HG02973 (cell line): ENCODE measurements at regions not wholly inside any gene's neighbourhood (a gene's known extent, or its start where the extent isn't known, plus 50 kb on each side); places are given as distances from the start of the nearest gene placed in this dataset.
"Not testable (repeated sequence)": the region's sequence is repeated elsewhere in the genome, so short reads cannot be mapped to it uniquely, and the experiment has no call there.

Experiments used
- ATAC-seq: cut with Tn5 transposase; IDR thresholded peaks from one replicate; pipeline ENCODE4 v1.9.1; 2021; ENCODE audit warnings: moderate library complexity; ENCODE audit not compliant: unreplicated experiment

DNA sequence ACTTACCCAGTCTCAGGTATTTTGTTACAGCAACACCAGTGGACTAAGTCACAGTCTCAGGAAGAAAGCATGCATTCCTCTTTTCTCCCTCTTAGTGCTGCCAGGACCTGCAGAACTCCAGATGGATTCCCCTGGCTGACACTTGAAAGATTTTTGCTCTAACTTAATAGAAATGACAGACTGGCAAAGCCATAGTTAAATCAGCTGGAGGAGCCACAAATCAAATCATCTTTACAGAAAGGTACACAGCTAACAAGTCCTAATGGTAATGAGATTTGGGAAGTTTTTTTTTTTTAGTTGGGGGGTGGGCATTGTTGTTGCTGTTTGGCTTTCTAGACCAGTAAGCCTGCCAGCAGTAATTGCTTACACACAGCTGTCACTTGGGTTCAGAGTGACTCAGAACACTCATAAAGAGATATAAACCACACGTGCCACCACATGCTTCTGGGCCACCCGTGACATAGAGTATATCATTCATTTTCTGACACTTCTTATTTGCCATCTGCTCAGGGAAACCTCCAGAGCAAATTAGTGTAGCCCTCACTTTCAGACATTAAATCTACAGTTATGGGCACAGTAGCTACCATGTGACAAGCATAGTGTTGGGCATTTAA is 72.4 kb downstream of the FH start:
- ATAC-seq, result no peak

- no peak for ATAC-seq
These were observed 74.7 kb downstream of the FH start for GRCh38 chr1:241444836-241445235.

GRCh38 chr1:241443561-241443960 is 76.0 kb downstream of the FH start:
- ATAC-seq, result no peak

- no peak for ATAC-seq
These were observed 76.9 kb downstream of the FH start for GRCh38 chr1:241442686-241443085.

DNA sequence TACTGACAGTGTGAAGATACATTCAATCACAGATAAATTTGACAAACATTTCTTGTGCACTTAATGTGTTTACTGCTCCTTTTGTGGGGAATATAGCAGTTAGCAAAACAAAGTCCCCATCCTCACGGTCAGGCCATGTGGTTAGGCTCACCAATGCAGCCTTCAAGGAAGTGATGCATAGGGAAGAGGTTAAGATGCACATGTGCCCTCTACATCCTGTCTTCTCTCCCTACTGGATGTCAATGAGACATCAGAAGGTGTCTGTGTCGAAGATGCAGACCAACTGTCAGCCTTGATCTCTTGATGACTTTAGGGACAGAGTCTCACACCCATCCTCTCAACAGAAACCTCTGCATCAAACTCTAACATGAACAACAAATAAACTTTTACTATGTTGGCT is 78.7 kb downstream of the FH start:
- ATAC-seq, result no peak

DNA sequence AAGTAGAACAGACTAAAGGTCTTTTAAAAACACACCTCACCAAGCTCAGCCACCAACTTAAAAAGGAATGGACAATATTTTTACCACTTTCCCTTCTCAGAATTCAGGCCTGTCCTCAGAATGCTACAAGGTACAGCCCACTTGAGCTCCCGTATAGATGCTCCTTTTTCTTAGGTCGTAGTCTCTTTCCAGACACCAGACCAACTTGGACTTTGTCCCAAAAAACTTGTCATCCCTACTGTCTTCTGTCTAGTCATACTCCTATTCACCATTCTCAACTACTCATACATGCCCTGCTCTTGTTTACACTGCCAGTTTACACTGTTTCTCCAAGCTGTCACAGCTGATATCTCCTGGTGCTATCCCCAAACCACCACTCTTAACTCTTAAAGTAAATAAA is 80.9 kb downstream of the FH start:
- not testable (repeated sequence) for ATAC-seq

- no peak for ATAC-seq
These were observed 75.2 kb upstream of the RGS7 start for GRCh38 chr1:241432241-241432640.

DNA sequence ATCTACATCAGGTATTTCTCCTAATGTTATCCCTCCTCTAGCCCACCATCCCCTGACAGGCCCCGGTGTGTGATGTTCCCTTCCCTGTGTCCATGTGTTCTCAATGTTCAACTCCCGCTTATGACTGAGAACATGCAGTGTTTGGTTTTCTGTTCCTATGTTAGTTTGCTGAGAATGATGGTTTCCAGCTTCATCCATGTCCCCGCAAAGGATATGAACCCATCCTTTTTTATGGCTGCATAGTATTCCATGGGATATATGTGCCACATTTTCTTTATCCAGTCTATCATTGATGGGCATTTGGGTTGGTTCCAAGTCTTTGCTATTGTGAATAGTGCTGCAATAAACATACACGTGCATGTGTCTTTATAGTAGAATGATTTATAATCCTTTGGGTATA is 68.1 kb upstream of the RGS7 start:
- not testable (repeated sequence) for ATAC-seq

- ATAC-seq, result peak; percentile 6
These were observed 67.5 kb upstream of the RGS7 start for GRCh38 chr1:241424480-241424971.

GRCh38 chr1:241423541-241424479 is 66.8 kb upstream of the RGS7 start:
- ATAC-seq, result peak; percentile 91

- no peak for ATAC-seq
These were observed 65.5 kb upstream of the RGS7 start for GRCh38 chr1:241422470-241422869.

DNA sequence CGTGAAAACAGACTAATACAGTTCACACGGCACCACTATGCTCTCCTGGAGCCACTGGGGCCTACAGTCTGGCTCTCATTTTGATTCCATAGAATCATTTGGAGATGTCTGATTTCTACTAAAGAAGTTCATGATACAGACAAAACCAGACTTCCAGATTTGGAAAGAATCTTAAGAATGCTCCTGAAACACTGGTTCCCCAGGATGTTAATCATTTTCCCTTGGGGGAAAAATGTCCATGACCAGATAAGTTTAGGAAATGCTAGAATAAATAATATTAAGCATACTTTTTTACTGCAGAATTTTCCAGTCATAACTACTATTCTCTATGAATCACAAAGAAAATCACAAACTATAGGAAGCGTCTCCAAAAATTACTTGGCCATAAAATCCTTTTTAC is 63.0 kb upstream of the RGS7 start:
- no peak for ATAC-seq

DNA sequence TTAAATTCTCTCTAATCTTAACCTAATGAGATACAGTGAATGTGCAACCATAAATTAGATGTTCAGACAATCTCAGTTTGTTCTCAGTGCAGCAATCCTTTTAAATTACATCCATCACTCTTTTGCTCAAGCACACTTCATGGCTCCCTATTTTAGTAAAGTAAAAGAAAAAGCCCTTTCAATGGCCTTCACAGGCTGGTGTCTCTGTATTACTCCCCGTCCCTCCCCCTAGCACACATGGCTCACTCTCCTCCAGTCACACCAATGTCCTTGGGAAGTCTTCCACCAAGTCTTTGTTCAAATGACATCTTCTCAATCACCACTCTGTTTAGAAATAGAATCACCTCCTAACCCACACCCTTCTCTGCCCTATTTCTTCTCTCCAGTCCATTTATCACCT is 60.3 kb upstream of the RGS7 start:
- no peak for ATAC-seq

- no peak for ATAC-seq
These were observed 57.0 kb upstream of the RGS7 start for GRCh38 chr1:241413974-241414373.

DNA sequence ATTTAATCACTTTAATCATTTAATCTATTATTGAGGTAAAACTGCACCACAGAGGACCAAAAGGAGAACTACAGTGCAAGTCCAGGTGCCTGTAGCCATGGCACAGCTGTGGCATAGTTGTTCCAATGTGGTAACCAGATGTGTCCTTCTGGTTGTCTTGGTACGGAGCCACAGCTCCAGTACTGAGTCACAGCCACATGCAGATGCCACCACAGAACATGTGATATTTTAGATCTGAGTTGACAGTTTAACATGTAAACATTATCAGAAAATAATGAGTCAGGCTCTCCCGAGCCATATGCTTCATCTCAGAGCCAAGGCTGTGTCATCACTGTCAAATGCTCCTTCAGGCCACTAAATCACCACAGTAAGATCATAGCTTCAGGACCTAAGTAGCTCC is 56.4 kb upstream of the RGS7 start:
- ATAC-seq, result no peak

DNA sequence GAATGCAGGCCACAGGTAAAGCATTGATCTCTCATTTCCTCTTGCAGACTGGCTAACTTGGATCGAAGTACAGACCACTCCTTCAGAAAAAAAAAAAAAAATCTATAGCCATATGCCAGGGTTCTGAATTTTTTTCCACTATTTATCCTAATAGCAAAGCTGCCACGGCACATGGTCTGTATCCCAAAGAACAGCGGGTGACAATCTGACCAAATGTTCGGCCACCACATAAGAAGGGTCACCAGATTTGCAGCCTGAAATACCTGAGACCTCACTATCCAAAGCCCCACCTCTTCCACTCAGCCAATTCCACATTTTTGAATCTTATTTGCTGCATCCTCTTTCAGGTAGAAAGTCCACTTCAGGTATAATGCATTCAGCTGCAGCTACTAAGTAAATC is 55.6 kb upstream of the RGS7 start:
- no peak for ATAC-seq

- no peak for ATAC-seq
These were observed 54.9 kb upstream of the RGS7 start for GRCh38 chr1:241411776-241412338.

DNA sequence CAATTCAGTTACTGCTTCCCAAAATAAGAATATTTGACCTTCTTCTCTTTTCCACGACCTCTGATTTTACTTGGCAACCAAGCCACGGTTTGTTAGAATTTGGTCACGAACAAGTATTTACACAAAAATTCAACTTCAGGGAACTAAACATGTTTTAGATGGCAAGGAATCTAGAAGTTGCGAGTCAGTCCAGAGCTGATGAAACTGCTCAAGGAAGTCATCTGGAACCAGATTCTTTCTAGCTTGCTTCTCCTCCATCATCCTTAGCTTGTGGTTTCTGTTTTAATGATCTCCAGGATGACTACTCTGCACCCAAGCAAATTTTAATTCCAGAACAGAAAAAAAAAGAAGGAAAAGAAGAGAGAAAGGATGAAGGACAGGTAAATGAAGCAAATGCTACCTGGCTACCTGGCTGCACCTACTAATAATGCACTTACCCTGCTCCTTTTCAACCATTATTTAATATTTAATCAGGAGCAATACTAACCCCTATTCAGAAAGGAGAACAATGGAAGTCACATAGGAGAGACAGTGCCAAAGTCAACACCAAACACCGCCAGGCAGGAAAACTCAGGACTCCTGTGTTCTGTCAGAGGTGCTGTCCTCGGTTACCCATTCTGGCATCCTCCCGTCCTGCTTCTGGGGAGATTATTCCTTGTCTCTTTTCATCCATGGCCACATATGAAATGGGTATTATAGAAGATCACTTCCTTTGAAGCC is 54.2 kb upstream of the RGS7 start:
- no peak for ATAC-seq

DNA sequence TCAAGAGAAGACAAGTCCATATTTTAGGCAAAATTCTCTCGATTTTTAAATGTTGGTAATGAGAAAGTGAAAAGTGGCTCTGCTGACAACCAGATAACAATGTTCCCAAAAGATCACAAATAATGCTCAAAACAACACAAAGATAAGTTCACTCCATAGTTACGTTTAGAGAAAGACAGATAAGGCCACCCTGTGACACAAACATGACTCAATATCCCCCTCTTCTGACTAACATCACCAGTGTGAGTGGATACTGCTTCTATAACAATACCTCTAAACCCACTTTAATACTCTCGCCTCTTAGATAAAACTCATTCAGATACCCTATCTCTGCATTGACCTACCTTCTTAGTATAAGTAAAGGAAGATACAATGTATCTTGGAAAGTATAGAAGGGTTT is 51.2 kb upstream of the RGS7 start:
- no peak for ATAC-seq
